ENCODE measurements at regions not wholly inside any gene's neighbourhood (a gene's known extent, or its start where the extent isn't known, plus 50 kb on each side); places are given as distances from the start of the nearest gene placed in this dataset.
"Not testable (repeated sequence)": the region's sequence is repeated elsewhere in the genome, so short reads cannot be mapped to it uniquely, and the experiment has no call there.

DNA sequence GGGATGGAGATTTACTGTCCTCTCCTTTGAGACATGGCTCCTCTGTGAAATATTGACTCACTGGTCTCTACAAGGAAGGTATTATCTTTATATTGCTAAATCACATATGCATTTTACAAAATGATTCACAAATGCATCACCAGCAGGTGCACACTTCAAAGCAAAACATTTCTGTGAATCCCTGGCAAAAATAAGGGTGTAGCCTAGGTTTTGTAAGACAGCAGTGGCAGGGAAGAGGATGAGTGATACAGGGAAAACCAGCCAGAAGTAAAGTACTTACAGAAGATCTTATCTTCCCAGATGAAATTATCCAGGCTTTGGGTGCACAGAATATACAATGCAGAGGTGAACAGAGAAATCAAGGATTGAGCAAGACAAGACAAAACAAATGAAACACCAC, 1094.6 kb downstream of the GATA3 start:
- no peak for DNase-seq (ENCODE audit: low read depth)
- H3K4me3 ChIP-seq (ENCODE audit: low read depth, low read length): no peak overlapping the region
- no peaks in the 10 kb centered on the region for H3K27me3 ChIP-seq (ENCODE audit: control insufficient read depth, insufficient read depth, low read length)
- TF ChIP-seq, protein P1, sequence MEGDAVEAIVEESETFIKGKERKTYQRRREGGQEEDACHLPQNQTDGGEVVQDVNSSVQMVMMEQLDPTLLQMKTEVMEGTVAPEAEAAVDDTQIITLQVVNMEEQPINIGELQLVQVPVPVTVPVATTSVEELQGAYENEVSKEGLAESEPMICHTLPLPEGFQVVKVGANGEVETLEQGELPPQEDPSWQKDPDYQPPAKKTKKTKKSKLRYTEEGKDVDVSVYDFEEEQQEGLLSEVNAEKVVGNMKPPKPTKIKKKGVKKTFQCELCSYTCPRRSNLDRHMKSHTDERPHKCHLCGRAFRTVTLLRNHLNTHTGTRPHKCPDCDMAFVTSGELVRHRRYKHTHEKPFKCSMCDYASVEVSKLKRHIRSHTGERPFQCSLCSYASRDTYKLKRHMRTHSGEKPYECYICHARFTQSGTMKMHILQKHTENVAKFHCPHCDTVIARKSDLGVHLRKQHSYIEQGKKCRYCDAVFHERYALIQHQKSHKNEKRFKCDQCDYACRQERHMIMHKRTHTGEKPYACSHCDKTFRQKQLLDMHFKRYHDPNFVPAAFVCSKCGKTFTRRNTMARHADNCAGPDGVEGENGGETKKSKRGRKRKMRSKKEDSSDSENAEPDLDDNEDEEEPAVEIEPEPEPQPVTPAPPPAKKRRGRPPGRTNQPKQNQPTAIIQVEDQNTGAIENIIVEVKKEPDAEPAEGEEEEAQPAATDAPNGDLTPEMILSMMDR (IDR thresholded peaks at IDR 0.05; ENCODE audit: insufficient read depth, low read length, poor library complexity, severe bottlenecking): no peak
- no peaks in the 10 kb centered on the region for H3K36me3 ChIP-seq (ENCODE audit: control insufficient read depth, insufficient read depth, low read length)

DNA sequence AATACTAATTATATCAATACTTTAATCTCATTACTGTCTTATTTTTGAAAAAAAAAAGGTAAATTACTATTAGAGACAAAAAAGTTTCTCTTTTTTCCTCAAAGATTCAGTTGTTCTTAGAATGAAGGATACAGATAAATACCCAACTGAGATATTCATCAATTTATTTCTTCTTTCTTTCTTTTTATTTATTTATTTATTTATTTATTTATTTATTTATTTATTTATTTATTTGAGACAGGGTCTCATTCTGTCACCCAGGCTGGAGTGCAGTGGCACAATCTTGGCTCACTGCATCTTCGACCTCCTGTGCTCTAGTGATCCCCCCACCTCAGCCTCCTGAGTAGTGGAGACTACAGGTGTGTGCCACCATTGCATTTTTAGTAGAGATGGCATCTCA, 1098.6 kb downstream of the GATA3 start:
- not testable (repeated sequence) for H3K4me3 ChIP-seq (ENCODE audit: low read depth, low read length); H3K27me3 ChIP-seq (ENCODE audit: control insufficient read depth, insufficient read depth, low read length); DNase-seq (ENCODE audit: low read depth); H3K36me3 ChIP-seq (ENCODE audit: control insufficient read depth, insufficient read depth, low read length)

DNA sequence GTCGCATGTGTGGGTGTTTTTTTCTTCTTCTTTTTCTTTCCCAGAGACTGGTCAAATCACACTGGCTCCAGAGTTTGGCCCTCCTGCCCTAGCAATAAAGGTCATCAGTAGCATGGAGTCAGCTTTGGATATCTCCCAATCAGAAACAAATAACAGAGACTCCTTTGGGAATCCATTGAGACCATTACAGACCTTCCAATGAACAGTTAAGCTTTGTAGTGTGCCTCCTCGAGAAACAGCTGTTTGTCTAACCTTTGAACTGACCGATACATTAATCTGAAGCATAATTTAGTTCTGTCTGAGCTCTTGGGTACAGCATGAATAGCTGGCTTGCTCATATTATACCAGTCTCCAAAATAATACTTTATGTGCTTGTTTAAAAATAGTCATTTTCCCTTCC, 1103.2 kb downstream of the GATA3 start:
- TF ChIP-seq, protein P1 (IDR thresholded peaks at IDR 0.05; ENCODE audit: insufficient read depth, low read length, poor library complexity, severe bottlenecking): no peak
- Histone ChIP-seq H3K4me3 (ENCODE audit: low read depth, low read length) (no peak overlapping the region), H3K36me3 (ENCODE audit: control insufficient read depth, insufficient read depth, low read length) (no peaks in the 10 kb centered on the region), H3K27me3 (ENCODE audit: control insufficient read depth, insufficient read depth, low read length) (no peaks in the 10 kb centered on the region)
- DNase-seq (ENCODE audit: low read depth): no peak

DNA sequence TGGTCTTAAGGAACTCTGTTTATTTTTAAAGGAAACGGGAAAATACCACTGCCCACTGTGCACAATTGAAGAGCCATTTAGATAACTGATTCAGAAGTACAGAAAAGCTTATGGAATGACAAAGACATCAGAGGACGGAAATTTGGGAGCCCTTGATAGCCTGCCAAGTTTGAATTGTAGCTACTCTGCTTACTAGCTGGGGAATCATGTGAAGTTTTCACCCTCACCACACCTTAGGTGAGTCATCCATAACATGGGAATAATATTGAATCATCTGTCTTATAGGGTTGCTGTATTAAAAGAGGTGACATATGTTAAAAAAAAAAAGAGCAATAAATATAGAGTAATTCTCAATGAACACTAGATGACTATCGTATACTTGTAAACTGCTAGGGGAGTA, 1104.2 kb downstream of the GATA3 start:
- DNase-seq (ENCODE audit: low read depth): no peak
- Histone ChIP-seq H3K27me3 (ENCODE audit: control insufficient read depth, insufficient read depth, low read length) (no peaks in the 10 kb centered on the region), H3K4me3 (ENCODE audit: low read depth, low read length) (no peak overlapping the region), H3K36me3 (ENCODE audit: control insufficient read depth, insufficient read depth, low read length) (no peaks in the 10 kb centered on the region)
- TF ChIP-seq, protein P1 (IDR thresholded peaks at IDR 0.05; ENCODE audit: insufficient read depth, low read length, poor library complexity, severe bottlenecking): no peak

DNA sequence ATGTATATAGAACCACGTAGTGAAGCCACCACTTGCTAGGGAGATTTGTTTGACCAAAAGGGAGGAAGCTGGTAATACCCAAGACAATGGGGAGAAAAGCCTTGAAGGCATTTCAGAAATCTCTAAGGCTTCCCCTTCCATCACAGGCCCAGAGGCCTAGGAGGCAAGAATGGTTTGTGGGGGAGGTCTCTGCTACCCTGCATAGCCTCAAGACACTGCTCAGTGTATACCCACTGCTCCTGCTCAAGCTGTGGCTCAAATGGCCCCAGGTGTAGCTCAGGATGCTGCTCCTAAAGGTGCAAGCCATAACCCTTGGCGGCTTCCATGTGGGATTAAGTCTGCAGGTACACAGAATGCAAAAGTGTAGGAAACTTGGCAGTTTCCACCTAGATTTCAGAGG, 1105.8 kb downstream of the GATA3 start:
- no peak overlapping the region for H3K4me3 ChIP-seq (ENCODE audit: low read depth, low read length)
- H3K36me3 ChIP-seq (ENCODE audit: control insufficient read depth, insufficient read depth, low read length): no peaks in the 10 kb centered on the region
- H3K27me3 ChIP-seq (ENCODE audit: control insufficient read depth, insufficient read depth, low read length): no peaks in the 10 kb centered on the region
- TF ChIP-seq, protein P1 (IDR thresholded peaks at IDR 0.05; ENCODE audit: insufficient read depth, low read length, poor library complexity, severe bottlenecking): no peak
- no peak for DNase-seq (ENCODE audit: low read depth)

DNA sequence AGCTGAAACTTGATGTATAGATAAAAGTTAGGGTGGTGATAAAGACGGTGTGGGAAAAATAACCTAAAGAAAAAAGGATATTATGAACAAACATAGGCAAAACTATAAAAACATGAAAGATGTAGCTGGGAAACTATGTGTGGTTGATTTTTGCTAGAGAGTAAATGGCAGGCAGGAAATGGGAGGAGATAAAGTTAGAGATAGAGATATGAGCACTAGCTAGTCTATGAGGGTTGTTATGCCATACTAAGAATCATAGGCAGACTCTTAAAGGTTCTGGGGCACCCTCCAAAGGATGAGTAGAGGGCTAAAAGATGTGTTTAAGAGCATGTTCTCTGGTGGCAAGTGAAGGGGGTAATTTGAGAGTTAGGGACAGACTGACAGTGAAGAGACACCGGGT, 1109.2 kb downstream of the GATA3 start:
- H3K36me3 ChIP-seq (ENCODE audit: control insufficient read depth, insufficient read depth, low read length): no peaks in the 10 kb centered on the region
- no peaks in the 10 kb centered on the region for H3K27me3 ChIP-seq (ENCODE audit: control insufficient read depth, insufficient read depth, low read length)
- no peak for DNase-seq (ENCODE audit: low read depth)
- H3K4me3 ChIP-seq (ENCODE audit: low read depth, low read length): no peak overlapping the region
- TF ChIP-seq, protein P1 (IDR thresholded peaks at IDR 0.05; ENCODE audit: insufficient read depth, low read length, poor library complexity, severe bottlenecking): no peak

Data from kidney epithelial cell (primary cell).